GM21723 (cell line): ENCODE measurements at regions not wholly inside any gene's neighbourhood (a gene's known extent, or its start where the extent isn't known, plus 50 kb on each side); places are given as distances from the start of the nearest gene placed in this dataset.

Source experiments
- ATAC-seq: cut with Tn5 transposase; IDR thresholded peaks from one replicate; pipeline ENCODE4 v1.9.1; 2021; ENCODE audit warnings: mild to moderate bottlenecking, moderate library complexity; ENCODE audit not compliant: unreplicated experiment

GRCh38 chr13:63364159-63364558, 1948.5 kb upstream of the PCDH20 start:
- no peak for ATAC-seq

GRCh38 chr13:63351533-63351932, 1935.9 kb upstream of the PCDH20 start:
- ATAC-seq = no peak

GRCh38 chr13:63351081-63351480, 1935.4 kb upstream of the PCDH20 start:
- no peak for ATAC-seq

- no peak for ATAC-seq
These were observed 1930.2 kb upstream of the PCDH20 start for GRCh38 chr13:63345835-63346234.

DNA sequence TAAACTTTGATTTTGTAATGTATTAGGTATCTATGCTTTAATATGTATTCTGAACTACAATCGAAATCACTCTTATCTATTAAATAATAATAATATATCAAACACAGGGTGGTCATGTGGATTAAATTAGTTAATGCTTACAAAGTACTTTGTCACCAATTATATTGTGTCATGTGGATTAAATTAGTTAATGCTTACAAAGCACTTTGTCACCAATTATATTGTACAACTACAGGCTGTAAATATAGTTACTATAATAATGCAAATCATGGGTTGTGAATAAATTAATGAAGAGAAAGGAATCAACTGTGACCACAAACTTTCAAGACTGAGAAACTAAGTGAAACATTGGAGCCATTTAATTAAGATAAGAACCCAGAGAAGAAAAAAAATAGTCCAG, 1929.1 kb upstream of the PCDH20 start:
- ATAC-seq = no peak

GRCh38 chr13:63337921-63338320, 1922.3 kb upstream of the PCDH20 start:
- no peak for ATAC-seq

DNA sequence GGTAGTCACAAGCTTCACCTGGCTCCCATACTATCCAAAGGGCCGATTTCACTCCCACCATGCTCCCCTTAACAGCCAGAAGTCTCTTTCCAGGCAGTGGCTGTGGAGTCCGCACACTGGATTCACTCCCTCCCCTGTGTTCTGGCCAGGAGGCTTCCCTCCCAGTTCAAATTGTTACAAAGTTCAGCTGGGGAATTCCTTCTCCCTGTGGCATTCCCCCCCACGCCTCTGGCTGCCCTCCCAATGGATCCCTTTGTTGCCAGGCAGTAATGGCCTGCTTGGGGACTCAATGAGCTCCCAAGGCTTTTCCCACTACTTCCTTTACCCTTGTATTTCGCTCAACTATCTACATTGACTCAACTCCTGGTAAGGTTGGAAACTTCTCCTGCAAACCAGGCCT, 1921.4 kb upstream of the PCDH20 start:
- ATAC-seq = no peak

- ATAC-seq = no peak
These were observed 1920.9 kb upstream of the PCDH20 start for GRCh38 chr13:63336549-63336948.

DNA sequence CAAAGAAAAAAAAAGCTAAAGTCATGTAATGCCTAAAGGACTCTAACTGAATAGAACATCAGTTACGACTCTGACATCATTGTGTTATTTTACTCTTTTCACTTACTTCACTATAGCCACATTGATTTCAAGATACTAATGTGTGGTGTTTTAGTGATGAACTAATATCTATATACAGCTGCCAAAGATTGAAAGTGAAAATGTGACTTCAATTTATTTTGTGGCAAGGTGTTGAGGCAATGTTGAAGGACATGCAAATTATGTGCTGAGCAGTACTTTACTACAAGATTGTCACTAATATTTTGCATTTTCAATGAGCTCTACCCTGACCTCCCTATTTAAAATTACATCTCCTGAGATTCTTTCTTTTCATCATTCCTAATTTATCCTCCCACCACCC, 1911.9 kb upstream of the PCDH20 start:
- ATAC-seq = no peak

- no peak for ATAC-seq
These were observed 1907.8 kb upstream of the PCDH20 start for GRCh38 chr13:63323441-63323840.

DNA sequence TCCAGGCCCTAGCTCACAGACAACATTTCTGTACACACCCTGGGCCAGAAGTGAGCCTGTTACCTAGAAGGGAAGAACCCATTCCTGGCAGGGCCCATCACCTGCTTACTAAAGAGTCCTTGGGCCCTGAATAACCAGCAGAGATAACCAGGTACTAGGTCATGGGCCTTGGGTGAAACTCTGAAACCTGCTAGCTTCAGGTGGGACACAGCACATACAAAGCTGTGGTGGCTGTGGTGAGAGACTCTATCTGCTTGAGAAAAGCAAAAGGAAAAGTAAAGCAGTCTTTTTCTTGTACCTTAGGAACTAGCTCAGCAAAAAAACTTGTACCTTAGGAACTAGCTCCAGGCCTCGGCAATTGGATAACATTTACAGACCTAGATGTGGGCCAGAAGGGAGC, 1895.9 kb upstream of the PCDH20 start:
- ATAC-seq = no peak

GRCh38 chr13:63308549-63309165, 1893.0 kb upstream of the PCDH20 start:
- ATAC-seq = no peak

DNA sequence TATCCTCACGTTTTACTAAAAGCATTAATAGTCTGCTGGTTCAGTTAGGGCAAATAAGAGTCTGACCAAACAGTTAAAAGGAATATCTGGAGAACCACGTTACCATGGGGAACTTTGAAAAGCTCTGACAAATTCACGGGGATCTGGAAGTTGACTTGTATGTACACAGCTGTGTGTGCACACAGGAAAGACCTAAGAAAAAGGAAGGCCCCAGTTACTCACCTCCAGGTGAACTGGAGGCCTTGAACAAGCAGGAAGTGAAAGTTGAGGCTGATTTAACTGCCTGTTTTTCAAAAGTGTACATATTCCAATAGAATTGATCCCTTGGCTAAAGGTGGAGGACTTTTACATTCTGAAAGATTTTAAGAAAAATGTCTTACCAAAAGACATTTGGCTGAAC, 1891.6 kb upstream of the PCDH20 start:
- no peak for ATAC-seq

DNA sequence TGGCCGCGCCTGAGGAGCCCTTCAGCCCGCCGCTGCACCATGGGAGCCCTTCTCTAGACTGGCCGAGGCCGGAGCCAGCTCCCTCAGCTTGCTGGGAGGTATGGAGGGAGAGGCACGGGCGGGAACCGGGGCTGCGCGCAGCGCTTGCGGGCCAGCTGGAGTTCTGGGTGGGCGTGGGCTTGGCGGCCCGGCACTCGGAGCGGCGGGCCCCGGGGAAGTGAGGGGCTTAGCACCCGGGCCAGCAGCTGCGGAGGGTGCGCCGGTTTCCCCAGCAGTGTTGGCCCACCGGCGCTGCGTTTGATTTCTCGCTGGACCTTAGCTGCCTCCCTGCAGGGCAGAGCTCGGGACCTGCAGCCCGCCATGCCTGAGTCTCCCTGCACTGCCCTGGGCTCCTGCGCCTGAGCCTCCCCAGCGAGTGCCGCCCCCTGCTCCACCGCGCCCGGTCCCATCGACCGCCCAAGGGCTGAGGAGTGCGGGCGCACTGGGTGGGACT, 1890.0 kb upstream of the PCDH20 start:
- no peak for ATAC-seq

GRCh38 chr13:63304497-63304896, 1888.8 kb upstream of the PCDH20 start:
- no peak for ATAC-seq

GRCh38 chr13:63299866-63300394, 1884.3 kb upstream of the PCDH20 start:
- ATAC-seq = no peak

DNA sequence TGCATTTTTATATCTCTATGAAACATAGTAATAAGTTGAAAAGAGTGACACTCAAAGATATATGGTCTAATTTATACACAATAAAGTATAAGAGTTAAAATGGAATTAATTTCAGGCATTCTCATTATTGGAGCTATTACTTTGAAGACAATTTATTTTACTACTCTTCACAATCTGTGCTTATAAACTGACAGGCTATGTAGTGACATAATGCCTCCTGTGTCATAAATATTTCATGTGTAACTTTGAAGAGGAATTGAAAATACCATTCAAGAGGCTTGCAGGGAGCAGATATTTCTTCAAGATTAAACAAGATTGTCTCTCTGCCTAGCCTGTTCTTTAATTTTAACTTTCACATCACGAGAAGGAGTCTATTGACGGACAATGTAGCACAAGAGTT, 1881.5 kb upstream of the PCDH20 start:
- ATAC-seq = no peak

DNA sequence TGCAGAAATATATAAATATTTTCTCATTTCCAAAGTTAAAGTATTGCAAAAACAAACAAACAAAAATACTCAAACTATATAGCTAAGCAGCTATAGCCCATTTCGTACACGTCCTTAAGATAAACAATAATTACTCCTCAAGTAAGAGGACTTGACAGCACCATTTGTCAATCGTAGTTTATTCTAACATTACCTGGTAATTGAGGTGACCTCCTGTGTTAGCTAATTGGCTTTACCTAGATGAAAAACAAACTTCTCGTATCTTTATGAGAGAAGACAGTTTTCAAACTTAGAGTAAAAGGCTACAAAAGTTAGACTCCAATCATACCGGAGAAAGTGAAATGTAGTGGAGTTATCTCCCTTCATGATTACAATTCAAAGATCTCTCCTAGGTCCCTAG, 1876.1 kb upstream of the PCDH20 start:
- no peak for ATAC-seq

GRCh38 chr13:63288576-63288975, 1872.9 kb upstream of the PCDH20 start:
- ATAC-seq = no peak

GRCh38 chr13:63287926-63288325, 1872.3 kb upstream of the PCDH20 start:
- no peak for ATAC-seq

- ATAC-seq = no peak
These were observed 1869.8 kb upstream of the PCDH20 start for GRCh38 chr13:63285426-63285825.

- ATAC-seq = no peak
These were observed 1863.5 kb upstream of the PCDH20 start for GRCh38 chr13:63279136-63279535.

DNA sequence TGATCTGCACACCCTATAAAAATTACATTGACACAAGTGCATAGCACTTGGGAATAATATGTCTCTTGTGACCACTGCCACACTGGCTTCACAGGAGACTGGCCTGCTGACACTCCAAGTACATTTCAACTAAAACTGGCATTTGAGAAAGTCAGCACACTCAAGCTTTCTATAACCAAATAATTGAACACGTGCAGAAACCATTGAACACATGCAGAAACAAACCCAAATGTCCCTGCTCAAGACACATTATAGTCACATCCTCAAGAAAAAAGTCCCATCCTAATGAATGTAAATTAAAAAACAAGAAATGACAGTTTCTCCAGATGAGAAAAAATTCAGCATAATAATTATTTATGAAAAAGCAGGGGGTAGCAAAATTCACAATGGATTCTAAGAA, 1859.1 kb upstream of the PCDH20 start:
- no peak for ATAC-seq
